Ishikawa (cell line): ENCODE measurements at regions not wholly inside any gene's neighbourhood (a gene's known extent, or its start where the extent isn't known, plus 50 kb on each side); places are given as distances from the start of the nearest gene placed in this dataset.

Experiments
- EP300 ChIP-seq: IDR thresholded peaks from 2 replicates; pipeline ENCODE4 v1.6.1; 2012; ENCODE audit warnings: borderline replicate concordance
- TAF1 ChIP-seq: IDR thresholded peaks from 2 replicates; pipeline ENCODE4 v1.6.1; 2012; ENCODE audit warnings: low read depth, mild to moderate bottlenecking
- TCF12 ChIP-seq: IDR thresholded peaks from 2 replicates; pipeline ENCODE4 v1.6.1; 2012; ENCODE audit warnings: low read depth
- TEAD4 ChIP-seq: IDR thresholded peaks from 2 replicates; pipeline ENCODE4 v1.6.1; 2012
- YY1 ChIP-seq: IDR thresholded peaks from 2 replicates; pipeline ENCODE4 v1.6.1; 2012; ENCODE audit warnings: low read depth
- TF ChIP-seq, protein P1 (sequence below): IDR thresholded peaks from 2 replicates; pipeline ENCODE4 v1.6.1; 2012; ENCODE audit warnings: low read depth, mild to moderate bottlenecking

DNA sequence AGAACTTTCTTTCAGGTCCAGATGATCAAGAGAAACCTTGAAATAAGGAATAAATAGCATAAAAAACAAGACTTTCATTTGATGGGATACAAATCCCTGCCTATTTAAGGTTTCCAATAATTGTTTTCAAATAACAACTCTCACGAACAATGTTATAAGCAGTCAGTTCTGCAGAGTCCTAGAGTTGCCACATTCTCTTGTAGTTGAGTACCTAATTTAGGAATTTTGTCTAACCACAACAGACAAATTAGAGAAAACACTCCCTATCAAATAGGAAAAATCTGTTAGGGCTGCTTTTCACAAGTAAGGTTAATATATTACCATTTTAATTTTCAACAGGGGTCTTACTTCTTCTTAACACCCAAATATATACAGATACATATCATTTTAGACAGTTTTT is 130.1 kb upstream of the CDH20 start:
- TF ChIP-seq, protein P1, sequence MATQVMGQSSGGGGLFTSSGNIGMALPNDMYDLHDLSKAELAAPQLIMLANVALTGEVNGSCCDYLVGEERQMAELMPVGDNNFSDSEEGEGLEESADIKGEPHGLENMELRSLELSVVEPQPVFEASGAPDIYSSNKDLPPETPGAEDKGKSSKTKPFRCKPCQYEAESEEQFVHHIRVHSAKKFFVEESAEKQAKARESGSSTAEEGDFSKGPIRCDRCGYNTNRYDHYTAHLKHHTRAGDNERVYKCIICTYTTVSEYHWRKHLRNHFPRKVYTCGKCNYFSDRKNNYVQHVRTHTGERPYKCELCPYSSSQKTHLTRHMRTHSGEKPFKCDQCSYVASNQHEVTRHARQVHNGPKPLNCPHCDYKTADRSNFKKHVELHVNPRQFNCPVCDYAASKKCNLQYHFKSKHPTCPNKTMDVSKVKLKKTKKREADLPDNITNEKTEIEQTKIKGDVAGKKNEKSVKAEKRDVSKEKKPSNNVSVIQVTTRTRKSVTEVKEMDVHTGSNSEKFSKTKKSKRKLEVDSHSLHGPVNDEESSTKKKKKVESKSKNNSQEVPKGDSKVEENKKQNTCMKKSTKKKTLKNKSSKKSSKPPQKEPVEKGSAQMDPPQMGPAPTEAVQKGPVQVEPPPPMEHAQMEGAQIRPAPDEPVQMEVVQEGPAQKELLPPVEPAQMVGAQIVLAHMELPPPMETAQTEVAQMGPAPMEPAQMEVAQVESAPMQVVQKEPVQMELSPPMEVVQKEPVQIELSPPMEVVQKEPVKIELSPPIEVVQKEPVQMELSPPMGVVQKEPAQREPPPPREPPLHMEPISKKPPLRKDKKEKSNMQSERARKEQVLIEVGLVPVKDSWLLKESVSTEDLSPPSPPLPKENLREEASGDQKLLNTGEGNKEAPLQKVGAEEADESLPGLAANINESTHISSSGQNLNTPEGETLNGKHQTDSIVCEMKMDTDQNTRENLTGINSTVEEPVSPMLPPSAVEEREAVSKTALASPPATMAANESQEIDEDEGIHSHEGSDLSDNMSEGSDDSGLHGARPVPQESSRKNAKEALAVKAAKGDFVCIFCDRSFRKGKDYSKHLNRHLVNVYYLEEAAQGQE = no peak
- TF ChIP-seq TCF12 = no peak
- no peak for TF ChIP-seq YY1
- TF ChIP-seq TAF1 = no peak
- TF ChIP-seq EP300 = no peak
- no peak for TF ChIP-seq TEAD4
